ENCODE measurements at regions not wholly inside any gene's neighbourhood (a gene's known extent, or its start where the extent isn't known, plus 50 kb on each side); places are given as distances from the start of the nearest gene placed in this dataset.

GRCh38 chr4:124501576-124501975, 211.0 kb downstream of the ANKRD50 start:
- TF ChIP-seq CTCF (IDR thresholded peaks at IDR 0.05; ENCODE audit: poor library complexity, severe bottlenecking) (no peak), TAF1 (IDR thresholded peaks at IDR 0.05; ENCODE audit: low read depth) (no peak), EZH2 (IDR thresholded peaks at IDR 0.05; ENCODE audit: borderline replicate concordance, insufficient read depth, low read length, poor library complexity, severe bottlenecking) (no peak), POLR2AphosphoS5 (IDR thresholded peaks at IDR 0.05) (no peak), RAD21 (conservative IDR thresholded peaks at IDR 0.05) (no peak)

Data from neural cell (in vitro differentiated cells).